LNCaP clone FGC (cell line): ENCODE measurements at regions not wholly inside any gene's neighbourhood (a gene's known extent, or its start where the extent isn't known, plus 50 kb on each side); places are given as distances from the start of the nearest gene placed in this dataset.

Experiments used
- DNase-seq: peaks from one replicate; pipeline ENCODE4 v3.0.0-alpha.2; 2011; ENCODE audit warnings: low read depth
- H3K4me3 ChIP-seq: 2 replicates; pipeline ENCODE4 v1.5.1; 2011; ENCODE audit warnings: mild to moderate bottlenecking, low read depth, low read length, control low read depth
- TF ChIP-seq, protein P1 (sequence below): IDR thresholded peaks from 2 replicates; pipeline ENCODE4 v1.5.1; 2012; ENCODE audit warnings: mild to moderate bottlenecking; ENCODE audit not compliant: control insufficient read depth, insufficient read depth; ENCODE audit errors: extremely low read depth

DNA sequence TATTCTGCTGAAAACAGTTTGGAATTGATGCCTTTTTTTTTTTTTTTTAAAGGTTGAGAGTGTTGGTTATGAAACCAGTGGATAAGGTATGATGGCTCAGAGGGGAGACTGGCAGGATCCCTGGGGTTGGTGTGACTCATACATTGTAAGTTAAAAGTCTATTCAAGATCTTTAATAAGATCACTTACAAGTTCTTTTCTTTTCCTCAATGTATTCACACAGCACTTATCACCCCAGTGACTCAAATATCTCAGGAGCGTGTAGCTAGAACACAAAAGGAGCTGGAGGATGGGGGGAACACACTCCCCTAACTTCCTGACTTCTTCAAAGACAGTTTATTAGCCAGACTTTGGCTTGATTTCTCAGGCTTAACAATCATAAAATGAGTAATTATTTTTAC is 285.3 kb downstream of the SV2B start:
- H3K4me3 ChIP-seq: no peak overlapping the region
- DNase-seq: no peak
- TF ChIP-seq, protein P1, sequence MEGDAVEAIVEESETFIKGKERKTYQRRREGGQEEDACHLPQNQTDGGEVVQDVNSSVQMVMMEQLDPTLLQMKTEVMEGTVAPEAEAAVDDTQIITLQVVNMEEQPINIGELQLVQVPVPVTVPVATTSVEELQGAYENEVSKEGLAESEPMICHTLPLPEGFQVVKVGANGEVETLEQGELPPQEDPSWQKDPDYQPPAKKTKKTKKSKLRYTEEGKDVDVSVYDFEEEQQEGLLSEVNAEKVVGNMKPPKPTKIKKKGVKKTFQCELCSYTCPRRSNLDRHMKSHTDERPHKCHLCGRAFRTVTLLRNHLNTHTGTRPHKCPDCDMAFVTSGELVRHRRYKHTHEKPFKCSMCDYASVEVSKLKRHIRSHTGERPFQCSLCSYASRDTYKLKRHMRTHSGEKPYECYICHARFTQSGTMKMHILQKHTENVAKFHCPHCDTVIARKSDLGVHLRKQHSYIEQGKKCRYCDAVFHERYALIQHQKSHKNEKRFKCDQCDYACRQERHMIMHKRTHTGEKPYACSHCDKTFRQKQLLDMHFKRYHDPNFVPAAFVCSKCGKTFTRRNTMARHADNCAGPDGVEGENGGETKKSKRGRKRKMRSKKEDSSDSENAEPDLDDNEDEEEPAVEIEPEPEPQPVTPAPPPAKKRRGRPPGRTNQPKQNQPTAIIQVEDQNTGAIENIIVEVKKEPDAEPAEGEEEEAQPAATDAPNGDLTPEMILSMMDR: no peak

DNA sequence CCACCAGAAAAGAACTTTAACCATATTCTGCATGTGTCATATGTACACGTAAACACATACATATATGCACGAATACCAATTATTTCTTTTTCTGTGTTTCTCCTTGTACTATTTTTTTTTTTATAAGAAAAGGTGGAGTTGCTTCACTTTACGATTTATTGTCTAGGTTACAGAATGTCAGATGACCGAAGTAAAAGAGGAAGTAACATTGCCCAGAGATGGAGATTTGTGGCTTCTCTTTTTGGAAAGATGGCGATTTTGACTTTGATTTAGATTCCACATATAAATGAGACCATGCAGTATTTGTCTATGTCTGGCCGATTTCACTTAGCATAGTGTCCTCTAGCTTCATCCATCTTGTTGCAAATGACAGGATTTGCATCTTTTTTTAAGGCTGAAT is 293.1 kb downstream of the SV2B start:
- DNase-seq: no peak
- no peak overlapping the region for H3K4me3 ChIP-seq
- TF ChIP-seq, protein P1: no peak

DNA sequence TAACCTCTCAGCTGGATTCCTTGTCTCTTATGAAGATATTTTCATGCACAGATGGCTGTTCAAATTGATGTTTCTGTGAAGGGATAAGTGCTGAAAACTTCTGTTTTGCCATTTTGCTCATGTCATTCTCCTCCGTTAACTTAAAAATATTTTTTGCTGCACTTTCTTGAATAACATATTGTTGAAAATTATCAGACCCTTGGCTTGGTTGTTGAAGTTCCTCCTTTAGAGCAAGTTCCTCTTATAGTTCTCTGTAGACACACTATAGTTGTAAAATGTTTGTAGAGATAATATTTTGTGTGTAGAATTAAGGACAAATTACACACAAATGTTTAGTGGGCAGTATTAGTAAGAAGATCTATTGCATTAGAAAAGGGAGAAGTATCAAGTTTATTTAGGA is 300.4 kb downstream of the SV2B start:
- DNase-seq: no peak
- no peak overlapping the region for H3K4me3 ChIP-seq
- TF ChIP-seq, protein P1: no peak

DNA sequence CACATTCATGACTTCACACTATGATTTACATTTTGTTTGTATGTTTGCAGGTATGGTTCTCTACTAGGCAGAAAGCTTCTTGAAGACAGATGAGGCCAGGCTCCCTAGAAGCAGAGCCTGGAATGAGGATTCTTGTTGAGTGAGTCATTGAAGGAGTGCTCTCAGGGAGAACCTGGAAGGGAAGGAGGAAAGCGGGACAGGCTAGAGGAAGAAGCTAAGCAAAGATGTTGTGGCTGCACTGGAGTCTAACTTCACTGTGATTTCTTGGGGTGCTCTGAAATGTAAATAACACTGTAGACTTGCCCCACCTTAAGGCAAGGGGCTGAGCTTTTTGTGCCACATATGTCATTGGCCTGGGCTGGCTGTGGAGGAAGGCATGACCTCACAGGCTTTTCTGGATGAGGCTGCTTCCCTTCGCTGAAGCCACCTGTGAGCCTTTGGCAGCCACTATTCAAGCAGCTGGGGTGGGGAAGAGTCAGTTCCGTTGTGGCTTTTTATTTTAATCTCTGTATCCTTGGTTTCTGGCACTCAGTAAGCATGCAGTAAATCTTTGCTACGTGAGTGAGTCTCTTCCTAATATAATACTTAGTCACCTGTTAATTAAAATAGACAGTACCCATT is 307.3 kb downstream of the SV2B start:
- no peak overlapping the region for H3K4me3 ChIP-seq
- TF ChIP-seq, protein P1: no peak
- no peak for DNase-seq

DNA sequence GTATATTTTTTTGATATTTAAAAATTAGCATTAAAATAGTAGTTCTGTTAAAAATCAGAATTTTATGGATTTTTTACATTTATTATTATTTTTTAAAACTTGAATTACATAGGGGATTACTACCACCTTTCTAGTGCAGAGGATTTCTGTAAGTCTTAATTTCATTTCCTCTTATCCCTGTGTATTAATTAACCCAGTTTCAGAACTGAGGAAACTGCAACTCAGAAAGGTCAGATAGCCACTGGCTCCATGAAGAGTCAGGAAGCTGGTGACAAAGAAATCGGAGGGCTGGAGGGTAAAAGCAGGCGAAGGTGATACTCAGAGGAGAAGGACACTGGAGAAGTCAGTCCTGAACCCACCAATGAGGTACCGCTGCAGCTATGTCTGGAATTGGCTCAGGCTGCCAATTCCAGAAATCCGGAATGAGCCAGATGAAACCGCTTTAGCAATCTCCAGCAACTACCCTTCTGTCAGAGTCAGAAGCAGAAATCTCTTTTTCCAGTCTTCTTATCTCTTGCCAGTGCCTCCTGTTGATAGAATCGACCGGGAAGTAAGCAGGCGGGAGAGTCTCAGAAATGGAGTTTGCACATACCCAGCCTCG is 308.5 kb downstream of the SV2B start:
- no peak overlapping the region for H3K4me3 ChIP-seq
- TF ChIP-seq, protein P1: no peak
- DNase-seq: no peak

DNA sequence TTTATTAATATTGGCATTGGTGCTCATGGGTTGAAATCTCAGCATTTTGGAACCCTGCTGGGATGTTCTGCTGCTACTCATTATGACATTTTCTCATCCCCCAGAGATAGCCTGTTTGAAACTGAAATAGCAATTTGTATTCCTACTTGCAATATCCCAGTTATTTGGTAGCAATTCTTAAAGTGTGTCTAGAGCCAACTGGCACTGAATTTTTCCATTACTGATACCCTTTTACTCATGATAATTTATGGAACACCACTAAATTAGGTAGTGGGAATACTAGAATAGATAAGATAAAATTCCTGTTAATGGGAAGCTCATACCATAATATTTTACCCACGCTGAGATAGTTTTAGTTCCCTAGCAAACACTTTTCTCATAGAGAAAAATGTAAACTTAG is 309.3 kb downstream of the SV2B start:
- no peak overlapping the region for H3K4me3 ChIP-seq
- TF ChIP-seq, protein P1: no peak
- no peak for DNase-seq

DNA sequence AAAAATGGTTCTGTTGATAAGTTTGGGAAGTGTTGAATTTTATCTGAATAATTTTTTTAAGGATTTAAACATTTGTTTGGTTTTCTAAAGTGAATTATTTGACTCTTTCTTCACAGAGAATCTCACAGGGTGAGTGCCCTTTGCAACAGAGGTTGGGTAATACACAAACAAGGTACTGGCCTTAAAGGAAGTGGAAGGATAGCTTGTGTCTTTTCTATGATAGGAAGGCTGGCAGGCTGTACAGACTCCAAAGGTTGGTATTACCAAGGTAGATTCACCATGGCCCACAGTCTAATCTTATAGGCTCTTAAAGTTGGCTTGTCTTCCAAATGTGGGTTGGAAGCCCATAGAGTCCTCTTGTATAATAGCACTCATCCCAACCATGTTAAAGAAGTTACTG is 311.5 kb downstream of the SV2B start:
- no peak overlapping the region for H3K4me3 ChIP-seq
- TF ChIP-seq, protein P1: no peak
- DNase-seq: no peak
